HEK293T (cell line): ENCODE measurements at regions not wholly inside any gene's neighbourhood (a gene's known extent, or its start where the extent isn't known, plus 50 kb on each side); places are given as distances from the start of the nearest gene placed in this dataset.

ENCODE experiments used
- CTBP1 ChIP-seq: fragments of 450-650 bp; IDR thresholded peaks from 2 replicates; pipeline ENCODE4 v1.6.1; 2016; ENCODE audit warnings: borderline replicate concordance
- FOXA1 ChIP-seq: fragments of 450-650 bp; IDR thresholded peaks from 2 replicates; pipeline ENCODE4 v1.6.1; 2016; ENCODE audit warnings: mild to moderate bottlenecking
- FOXM1 ChIP-seq: fragments of 450-650 bp; IDR thresholded peaks from 2 replicates; pipeline ENCODE4 v1.6.1; 2017; ENCODE audit warnings: mild to moderate bottlenecking, borderline replicate concordance
- HDGF ChIP-seq: fragments of 450-650 bp; IDR thresholded peaks from 2 replicates; pipeline ENCODE4 v1.6.1; 2017; ENCODE audit warnings: antibody characterized with exemption, borderline replicate concordance
- NFRKB ChIP-seq: fragments of 450-650 bp; IDR thresholded peaks from 2 replicates; pipeline ENCODE4 v1.6.1; 2016; ENCODE audit warnings: mild to moderate bottlenecking, moderate library complexity
- SP1 ChIP-seq: fragments of 450-650 bp; IDR thresholded peaks from 2 replicates; pipeline ENCODE4 v1.6.1; 2017
- SUZ12 ChIP-seq: fragments of 450-650 bp; IDR thresholded peaks from 2 replicates; pipeline ENCODE4 v1.6.1; 2016; ENCODE audit warnings: mild to moderate bottlenecking
- TARDBP ChIP-seq: fragments of 450-650 bp; IDR thresholded peaks from 2 replicates; pipeline ENCODE4 v1.6.1; 2016

- TF ChIP-seq FOXM1 (no peak), SUZ12 (no peak), FOXA1 (no peak), TARDBP (no peak), SP1 (no peak), HDGF (no peak), NFRKB (no peak), CTBP1 (no peak)
These were observed 63.2 kb upstream of the NABP1 start for GRCh38 chr2:191614759-191615158.
